Mucosa of rectum (tissue), 2 donors: ENCODE measurements at regions not wholly inside any gene's neighbourhood (a gene's known extent, or its start where the extent isn't known, plus 50 kb on each side); places are given as distances from the start of the nearest gene placed in this dataset.

ENCODE experiments used
- H3K27ac ChIP-seq, 2 donors: one replicate each; pipeline ENCODE4 v1.7.0; 2013; ENCODE audit warnings: inconsistent platforms in 2 of 2, low read depth in 2 of 2, low read length in 2 of 2
- H3K27me3 ChIP-seq, 2 donors: one replicate each; pipeline ENCODE4 v1.7.0; 2013; ENCODE audit warnings: low read length in 2 of 2; ENCODE audit not compliant: control insufficient read depth in 2 of 2, insufficient read depth in 2 of 2
- H3K36me3 ChIP-seq, 2 donors: one replicate each; pipeline ENCODE4 v1.7.0; 2013; ENCODE audit warnings: low read length in 2 of 2; ENCODE audit not compliant: control insufficient read depth in 2 of 2, insufficient read depth in 2 of 2
- H3K4me1 ChIP-seq, 2 donors: one replicate each; pipeline ENCODE4 v1.7.0; 2013; ENCODE audit warnings: low read length in 2 of 2, mild to moderate bottlenecking in 1 of 2; ENCODE audit not compliant: control insufficient read depth in 2 of 2, insufficient read depth in 2 of 2
- H3K4me3 ChIP-seq, 2 donors: one replicate each; pipeline ENCODE4 v1.7.0; 2013; ENCODE audit warnings: low read length in 2 of 2
- H3K9ac ChIP-seq, 2 donors: one replicate each; pipeline ENCODE4 v1.7.0; 2013; ENCODE audit warnings: low read length in 2 of 2, low read depth in 1 of 2, mild to moderate bottlenecking in 1 of 2
- H3K9me3 ChIP-seq, 2 donors: one replicate each; pipeline ENCODE4 v1.7.0; 2013; ENCODE audit warnings: low read length in 2 of 2; ENCODE audit not compliant: control insufficient read depth in 2 of 2
- donor health status: healthy.
- donor health status: Normal muscosa, but diverticular disease.

DNA sequence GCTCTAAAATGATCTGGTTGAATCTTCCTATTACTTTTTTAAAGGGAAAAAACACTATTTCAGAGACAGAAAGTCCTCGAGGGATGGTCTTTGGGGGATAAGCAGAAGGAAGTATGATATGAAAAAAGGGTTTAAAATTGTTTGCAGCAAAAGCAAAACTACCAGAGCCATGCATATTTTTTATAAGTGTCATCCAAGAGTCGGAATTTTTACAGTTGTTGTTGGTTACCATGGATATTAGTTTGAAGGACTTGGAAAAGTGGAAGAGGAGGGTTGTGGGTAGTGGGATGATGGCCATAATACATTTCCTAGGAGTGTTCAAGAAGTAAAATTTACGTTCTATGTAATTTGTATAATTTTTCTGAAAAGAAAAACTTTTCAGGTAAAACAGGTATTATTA lies 134.4 kb downstream of the PCDH7 start:
- Histone ChIP-seq H3K4me1 (no peaks in the 10 kb centered on the region), H3K9me3 (no peaks in the 10 kb centered on the region), H3K4me3 (no peak overlapping the region), H3K36me3 (no peaks in the 10 kb centered on the region), H3K27ac (no peak overlapping the region), H3K9ac (no peak overlapping the region), H3K27me3 (no peaks in the 10 kb centered on the region)

GRCh38 chr4:30855232-30855631 lies 135.1 kb downstream of the PCDH7 start:
- Histone ChIP-seq H3K36me3 (no peaks in the 10 kb centered on the region), H3K27me3 (no peaks in the 10 kb centered on the region), H3K9ac (no peak overlapping the region), H3K4me3 (no peak overlapping the region), H3K9me3 (no peaks in the 10 kb centered on the region), H3K27ac (no peak overlapping the region), H3K4me1 (no peaks in the 10 kb centered on the region)

GRCh38 chr4:30856795-30857564 lies 136.8 kb downstream of the PCDH7 start:
- Histone ChIP-seq H3K27me3 (no peaks in the 10 kb centered on the region), H3K9ac (no peak overlapping the region), H3K27ac (no peak overlapping the region), H3K4me3 (no peak overlapping the region), H3K4me1 (no peaks in the 10 kb centered on the region), H3K9me3 (no peaks in the 10 kb centered on the region), H3K36me3 (no peaks in the 10 kb centered on the region)

DNA sequence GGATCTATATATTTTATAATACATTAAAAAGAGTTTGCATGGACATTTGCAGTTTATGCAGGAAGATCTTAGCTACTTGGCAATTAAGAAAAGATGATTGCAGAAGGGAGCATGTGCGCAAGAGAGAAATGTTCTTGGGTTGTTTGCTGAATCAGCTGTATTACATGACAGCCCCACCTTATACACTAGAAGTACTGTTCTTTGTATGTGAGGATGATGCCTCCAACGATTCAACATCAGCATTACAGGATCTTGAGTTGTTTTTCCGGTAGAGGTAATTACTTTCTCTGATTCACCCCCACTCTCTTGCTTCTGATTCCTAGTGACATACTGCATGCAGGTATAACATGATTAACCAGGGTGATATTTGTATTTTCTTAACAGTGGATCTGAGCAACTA lies 140.8 kb downstream of the PCDH7 start:
- Histone ChIP-seq H3K9ac (no peak overlapping the region), H3K27ac (no peak overlapping the region), H3K27me3 (no peaks in the 10 kb centered on the region), H3K4me1 (peaks cover 0 to 3% of the 10 kb centered on the region in 2 donors), H3K36me3 (no peaks in the 10 kb centered on the region), H3K4me3 (no peak overlapping the region), H3K9me3 (no peaks in the 10 kb centered on the region)

DNA sequence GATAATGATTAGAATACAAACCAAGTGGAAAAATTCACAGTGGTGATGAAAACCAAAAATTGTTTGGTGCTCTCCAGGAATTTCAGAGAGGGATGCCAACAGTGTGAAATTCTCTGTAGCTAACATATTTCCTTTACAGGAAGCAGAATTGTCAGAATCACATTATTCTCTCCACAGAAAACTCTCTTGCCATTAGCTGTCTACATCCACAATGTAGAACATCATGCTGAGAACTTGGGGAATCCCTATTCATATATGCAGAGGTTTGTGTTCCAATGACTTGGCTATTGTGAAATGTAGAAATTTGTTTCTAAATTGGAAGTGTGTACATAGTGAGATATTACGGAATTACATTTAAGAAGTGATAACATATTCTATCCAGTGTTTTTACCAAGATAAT lies 142.0 kb downstream of the PCDH7 start:
- Histone ChIP-seq H3K9ac (no peak overlapping the region), H3K9me3 (no peaks in the 10 kb centered on the region), H3K4me1 (peaks cover 0 to 3% of the 10 kb centered on the region in 2 donors), H3K4me3 (no peak overlapping the region), H3K27ac (no peak overlapping the region), H3K27me3 (no peaks in the 10 kb centered on the region), H3K36me3 (no peaks in the 10 kb centered on the region)

DNA sequence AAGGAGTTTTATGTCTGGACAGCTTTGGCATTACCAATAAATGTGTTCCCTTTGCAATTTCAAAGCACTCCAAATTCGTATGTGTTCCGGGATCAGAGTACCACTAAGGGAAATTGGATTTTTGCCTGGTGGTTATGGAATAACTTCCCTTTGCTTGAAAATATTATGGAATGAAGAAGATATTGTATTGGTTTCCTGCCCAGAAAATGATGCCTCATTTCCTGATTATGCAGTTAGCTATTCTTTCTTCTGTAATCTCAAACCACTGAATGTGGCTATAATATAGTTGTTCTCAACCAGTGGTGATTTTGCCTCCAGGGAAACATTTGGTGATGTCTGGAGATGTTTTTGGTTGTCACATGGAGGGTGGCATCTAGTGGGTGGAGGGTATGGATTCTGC lies 142.9 kb downstream of the PCDH7 start:
- H3K27me3 ChIP-seq, result no peaks in the 10 kb centered on the region
- H3K36me3 ChIP-seq, result no peaks in the 10 kb centered on the region
- H3K9me3 ChIP-seq, result no peaks in the 10 kb centered on the region
- no peak overlapping the region for H3K27ac ChIP-seq
- no peak overlapping the region for H3K9ac ChIP-seq
- H3K4me1 ChIP-seq, result peaks cover 0 to 3% of the 10 kb centered on the region in 2 donors
- no peak overlapping the region for H3K4me3 ChIP-seq

- peaks cover 0 to 3% of the 10 kb centered on the region in 2 donors for H3K4me1 ChIP-seq
These were observed 145.5 kb downstream of the PCDH7 start for GRCh38 chr4:30865691-30866090.

GRCh38 chr4:30866346-30866745 lies 146.2 kb downstream of the PCDH7 start:
- Histone ChIP-seq H3K27ac (no peak overlapping the region), H3K27me3 (no peaks in the 10 kb centered on the region), H3K36me3 (no peaks in the 10 kb centered on the region), H3K4me3 (no peak overlapping the region), H3K4me1 (peaks cover 0 to 3% of the 10 kb centered on the region in 2 donors), H3K9ac (no peak overlapping the region), H3K9me3 (no peaks in the 10 kb centered on the region)

More at GRCh38 chr4:30865691-30866090, 145.5 kb downstream of the PCDH7 start:
- Histone ChIP-seq H3K27me3 (no peaks in the 10 kb centered on the region), H3K4me3 (no peak overlapping the region), H3K9ac (no peak overlapping the region), H3K27ac (no peak overlapping the region), H3K9me3 (no peaks in the 10 kb centered on the region), H3K36me3 (no peaks in the 10 kb centered on the region)

- Histone ChIP-seq H3K4me1 (peaks cover 0 to 3% of the 10 kb centered on the region in 2 donors), H3K9ac (no peak overlapping the region), H3K27ac (peak overlapping the region; percentile 5 to 7), H3K27me3 (no peaks in the 10 kb centered on the region), H3K9me3 (no peaks in the 10 kb centered on the region), H3K36me3 (no peaks in the 10 kb centered on the region), H3K4me3 (no peak overlapping the region)
These were observed 146.7 kb downstream of the PCDH7 start for GRCh38 chr4:30866907-30867306.

DNA sequence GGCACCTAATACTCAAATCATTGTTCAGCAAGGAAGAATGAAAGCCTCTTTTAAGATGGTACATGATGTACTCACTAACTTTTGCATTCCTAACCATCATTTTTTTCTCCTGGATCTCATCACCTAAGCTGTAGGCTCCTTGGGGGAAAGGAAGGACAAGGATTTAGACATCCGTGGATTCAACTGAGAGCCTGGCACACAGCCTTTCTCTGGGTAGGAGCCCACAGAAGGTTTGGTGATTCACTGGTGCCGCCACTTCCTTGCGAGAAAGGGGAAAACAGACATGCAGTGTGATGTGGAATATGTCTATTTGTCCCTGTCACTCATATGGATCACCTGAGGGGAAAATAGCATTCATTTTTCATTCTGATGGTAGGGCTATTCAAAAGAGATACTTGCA lies 147.3 kb downstream of the PCDH7 start:
- Histone ChIP-seq H3K9me3 (no peaks in the 10 kb centered on the region), H3K27ac (no peak overlapping the region), H3K4me3 (no peak overlapping the region), H3K36me3 (no peaks in the 10 kb centered on the region), H3K4me1 (peaks cover 0 to 3% of the 10 kb centered on the region in 2 donors), H3K9ac (no peak overlapping the region), H3K27me3 (no peaks in the 10 kb centered on the region)
